SK-N-MC (cell line): ENCODE measurements at regions not wholly inside any gene's neighbourhood (a gene's known extent, or its start where the extent isn't known, plus 50 kb on each side); places are given as distances from the start of the nearest gene placed in this dataset.

Experiments
- DNase-seq: peaks from one replicate; pipeline ENCODE4 v3.0.0-alpha.2; 2011; ENCODE audit warnings: low read depth, low spot score
- H3K27ac ChIP-seq: fragments of 200-600 bp; sonication (generic); 2 replicates; pipeline ENCODE4 v1.5.1; 2016; ENCODE audit warnings: mixed run types
- H3K36me3 ChIP-seq: fragments of 200-600 bp; sonication (generic); 2 replicates; pipeline ENCODE4 v1.6.1; 2017; ENCODE audit warnings: antibody characterized with exemption, low read length, mixed read lengths; ENCODE audit not compliant: insufficient read depth
- H3K4me3 ChIP-seq: fragments of 200-600 bp; sonication (generic); 2 replicates; pipeline ENCODE4 v1.5.1; 2016
- H3K9ac ChIP-seq: fragments of 200-600 bp; sonication (generic); 2 replicates; pipeline ENCODE4 v1.8.0; 2017; ENCODE audit warnings: mixed run types, mixed read lengths; ENCODE audit not compliant: insufficient read length
- H3K9me3 ChIP-seq: fragments of 200-600 bp; sonication (generic); 2 replicates; pipeline ENCODE4 v1.6.1; 2017; ENCODE audit warnings: low read depth, mild to moderate bottlenecking, antibody characterized with exemption, low read length, moderate library complexity, mixed read lengths
- EZH2 ChIP-seq: fragments of 200-600 bp; sonication (generic); IDR thresholded peaks from one replicate; pipeline ENCODE4 v1.6.1; 2017; ENCODE audit warnings: antibody characterized with exemption
- FOXP2 ChIP-seq: optimal IDR thresholded peaks from 2 replicates; pipeline ENCODE3; 2011; ENCODE audit warnings: mild to moderate bottlenecking, moderate library complexity; ENCODE audit not compliant: insufficient read depth; ENCODE audit errors: extremely low read length, control extremely low read depth
- POLR2AphosphoS5 ChIP-seq: IDR thresholded peaks from 2 replicates; pipeline ENCODE4 v1.6.1; 2012; ENCODE audit warnings: mild to moderate bottlenecking, low read depth, low read length, borderline replicate concordance

DNA sequence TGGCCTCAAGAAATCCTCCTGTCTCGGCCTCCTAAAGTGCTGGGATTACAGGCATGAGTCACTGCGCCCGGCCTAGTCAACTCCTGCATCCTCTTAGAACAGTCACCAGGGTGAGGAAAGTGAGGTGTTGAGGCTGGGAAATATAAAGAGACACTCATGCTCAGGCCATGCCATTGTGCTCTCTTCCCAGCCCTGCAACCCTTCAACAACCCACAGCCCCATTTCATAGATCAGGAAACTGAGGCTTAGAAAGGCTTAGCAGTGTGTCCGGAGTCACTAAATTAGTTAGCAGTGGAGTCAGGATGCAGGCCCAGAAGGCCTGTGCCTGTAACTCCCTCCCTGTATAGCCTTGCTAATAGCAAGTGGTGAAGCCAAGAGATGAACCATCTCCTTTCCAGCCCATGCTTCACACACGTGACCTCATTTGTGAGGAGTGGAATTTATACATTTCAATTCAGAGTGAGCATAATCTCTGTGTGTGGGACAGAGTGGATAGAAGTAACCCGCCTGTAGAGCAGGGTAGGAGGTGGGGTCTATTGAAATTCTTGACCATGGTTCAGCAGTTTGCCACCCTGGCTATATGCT lies 51.7 kb upstream of the USP3 start:
- TF ChIP-seq EZH2 (no peak), FOXP2 (no peak), POLR2AphosphoS5 (no peak)
- H3K27ac ChIP-seq, result no peak overlapping the region
- H3K4me3 ChIP-seq, result no peak overlapping the region
- H3K9me3 ChIP-seq, result no peaks in the 10 kb centered on the region
- no peak for DNase-seq
- H3K9ac ChIP-seq, result no peak overlapping the region
- no peaks in the 10 kb centered on the region for H3K36me3 ChIP-seq

GRCh38 chr15:63453186-63453905 lies 51.0 kb upstream of the USP3 start:
- Histone ChIP-seq H3K27ac (no peak overlapping the region), H3K9me3 (no peaks in the 10 kb centered on the region), H3K9ac (no peak overlapping the region), H3K4me3 (no peak overlapping the region), H3K36me3 (no peaks in the 10 kb centered on the region)
- no peak for DNase-seq
- TF ChIP-seq EZH2 (no peak), FOXP2 (no peak), POLR2AphosphoS5 (no peak)

- H3K36me3 ChIP-seq, result no peaks in the 10 kb centered on the region
- H3K27ac ChIP-seq, result no peak overlapping the region
- no peaks in the 10 kb centered on the region for H3K9me3 ChIP-seq
- no peak for DNase-seq
- no peak for TF ChIP-seq EZH2
- TF ChIP-seq POLR2AphosphoS5, result no peak
- TF ChIP-seq FOXP2, result no peak
- no peak overlapping the region for H3K4me3 ChIP-seq
- H3K9ac ChIP-seq, result no peak overlapping the region
Measured at GRCh38 chr15:63454503-63455211, 49.7 kb upstream of the USP3 start.
